ENCODE measurements at regions not wholly inside any gene's neighbourhood (a gene's known extent, or its start where the extent isn't known, plus 50 kb on each side); places are given as distances from the start of the nearest gene placed in this dataset.

DNA sequence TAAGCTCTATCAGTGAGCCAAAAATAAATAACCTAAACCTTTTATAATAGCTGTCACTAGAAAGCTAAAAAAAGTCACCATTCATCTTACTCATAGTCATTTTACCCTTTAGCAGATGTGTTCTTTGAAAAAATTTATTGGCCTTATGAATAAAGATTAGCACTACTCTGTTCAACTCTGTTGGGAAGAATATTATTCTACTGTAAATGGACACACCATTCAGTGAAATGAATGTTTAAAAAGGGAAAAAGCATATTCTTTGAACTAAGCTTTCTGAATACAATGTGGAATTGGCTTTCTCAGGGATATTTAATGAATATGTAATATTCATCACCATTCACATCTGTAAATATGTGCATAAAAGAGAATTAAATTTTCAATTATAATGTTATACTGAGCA, 422.0 kb downstream of the CBLN2 start:
- Histone ChIP-seq H3K9ac (ENCODE audit: insufficient read depth, low read depth, low read length) (no peak overlapping the region), H2AFZ (ENCODE audit: low read length) (no peak overlapping the region), H3K27ac (ENCODE audit: extremely low read length, insufficient read depth, low read length) (no peak overlapping the region), H3K4me3 (replicated peaks in 1 of 3; ENCODE audit: insufficient read depth in 1 of 3, low read depth in 2 of 3, low read length in 3 of 3) (no peak overlapping the region), H3K4me1 (ENCODE audit: insufficient read depth, low read length) (no peaks in the 10 kb centered on the region), H3K9me3 (ENCODE audit: low read length) (no peaks in the 10 kb centered on the region), H3K79me2 (ENCODE audit: insufficient read depth, low read length) (no peaks in the 10 kb centered on the region), H3K36me3 (replicated peaks in 1 of 2; ENCODE audit: control insufficient read depth in 1 of 2, insufficient read depth in 2 of 2, low read length in 2 of 2) (no peaks in the 10 kb centered on the region), H4K20me1 (ENCODE audit: insufficient read depth, low read length) (no peaks in the 10 kb centered on the region), H3K4me2 (ENCODE audit: low read depth, low read length) (no peak overlapping the region), H3K27me3 (ENCODE audit: control insufficient read depth in 1 of 2, insufficient read depth in 2 of 2, low read length in 2 of 2) (no peaks in the 10 kb centered on the region)
- TF ChIP-seq RORA (CRISPR knock-in tag; IDR thresholded peaks at IDR 0.05) (no peak), ZNF136 (CRISPR knock-in tag; IDR thresholded peaks at IDR 0.05; ENCODE audit: low read depth) (no peak), ZFP91 (CRISPR knock-in tag; IDR thresholded peaks at IDR 0.05; ENCODE audit: borderline replicate concordance) (no peak), ZNF234 (CRISPR knock-in tag; conservative IDR thresholded peaks at IDR 0.05) (no peak), ZNF552 (CRISPR knock-in tag; IDR thresholded peaks at IDR 0.05; ENCODE audit: borderline replicate concordance) (no peak), ZKSCAN1 (IDR thresholded peaks at IDR 0.05; ENCODE audit: low read length) (no peak), TIGD3 (CRISPR knock-in tag; IDR thresholded peaks at IDR 0.05; ENCODE audit: borderline replicate concordance) (no peak), MATR3 (CRISPR knock-in tag; IDR thresholded peaks at IDR 0.05) (no peak), RFXAP (CRISPR knock-in tag; IDR thresholded peaks at IDR 0.05; ENCODE audit: borderline replicate concordance) (no peak), HDAC6 (IDR thresholded peaks at IDR 0.05; ENCODE audit: low read depth, low read length) (no peak), ATF7 (IDR thresholded peaks at IDR 0.05) (no peak), ATF7 (CRISPR knock-in tag; IDR thresholded peaks at IDR 0.05) (no peak), ZFAT (CRISPR knock-in tag; conservative IDR thresholded peaks at IDR 0.05) (no peak), FOXO4 (CRISPR knock-in tag; conservative IDR thresholded peaks at IDR 0.05) (no peak), ZNF12 (CRISPR knock-in tag; IDR thresholded peaks at IDR 0.05) (no peak)
- TF ChIP-seq, protein P1, sequence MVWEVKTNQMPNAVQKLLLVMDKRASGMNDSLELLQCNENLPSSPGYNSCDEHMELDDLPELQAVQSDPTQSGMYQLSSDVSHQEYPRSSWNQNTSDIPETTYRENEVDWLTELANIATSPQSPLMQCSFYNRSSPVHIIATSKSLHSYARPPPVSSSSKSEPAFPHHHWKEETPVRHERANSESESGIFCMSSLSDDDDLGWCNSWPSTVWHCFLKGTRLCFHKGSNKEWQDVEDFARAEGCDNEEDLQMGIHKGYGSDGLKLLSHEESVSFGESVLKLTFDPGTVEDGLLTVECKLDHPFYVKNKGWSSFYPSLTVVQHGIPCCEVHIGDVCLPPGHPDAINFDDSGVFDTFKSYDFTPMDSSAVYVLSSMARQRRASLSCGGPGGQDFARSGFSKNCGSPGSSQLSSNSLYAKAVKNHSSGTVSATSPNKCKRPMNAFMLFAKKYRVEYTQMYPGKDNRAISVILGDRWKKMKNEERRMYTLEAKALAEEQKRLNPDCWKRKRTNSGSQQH (CRISPR knock-in tag; IDR thresholded peaks at IDR 0.05; ENCODE audit: low read depth), result no peak
- no peak for ATAC-seq
- DNase-seq (ENCODE audit: low spot score), result no peak
- POLR2A ChIA-PET, result no interaction called here
- in situ Hi-C loops (cut with HindIII; ENCODE audit: extremely low pct_ligation_motif_present, low pct_unique_long_range_greater_than_20kb), result no loop called here
- intact Hi-C loops (cut with micrococcal nuclease; ENCODE audit: unreplicated experiment), result no loop called here
- no peak for FAIRE-seq
- BruUV-seq (replicated peaks), result no TSS peak
- CTCF ChIA-PET (ENCODE audit: low intra/inter-chr PET ratio, low total read pairs), result no interaction called here

Data from HepG2 (cell line).